GM23248 (cell line): ENCODE measurements at regions not wholly inside any gene's neighbourhood (a gene's known extent, or its start where the extent isn't known, plus 50 kb on each side); places are given as distances from the start of the nearest gene placed in this dataset.

Source experiments
- DNase-seq: peaks from one replicate; pipeline ENCODE4 v3.0.0-alpha.2; 2015
- H2AFZ ChIP-seq: fragments of 200-600 bp; sonication (generic); 2 replicates; pipeline ENCODE4 v1.6.1; 2016; ENCODE audit warnings: antibody characterized with exemption
- H3F3A ChIP-seq: fragments of 200-600 bp; sonication (generic); 2 replicates; pipeline ENCODE4 v1.6.1; 2016; ENCODE audit warnings: mild to moderate bottlenecking, antibody characterized with exemption, mixed run types; ENCODE audit not compliant: insufficient read depth
- H3K27ac ChIP-seq: fragments of 200-600 bp; sonication (generic); 2 replicates; pipeline ENCODE4 v1.5.1; 2016; ENCODE audit warnings: mild to moderate bottlenecking
- H3K27me3 ChIP-seq: fragments of 200-600 bp; sonication (generic); replicated peaks from 2 replicates; pipeline ENCODE4 v1.6.1; 2016; ENCODE audit warnings: mild to moderate bottlenecking; ENCODE audit not compliant: insufficient read depth
- H3K36me3 ChIP-seq: fragments of 200-600 bp; sonication (generic); 2 replicates; pipeline ENCODE4 v1.6.1; 2016; ENCODE audit warnings: low read depth, mild to moderate bottlenecking
- H3K4me1 ChIP-seq: fragments of 200-600 bp; sonication (generic); 2 replicates; pipeline ENCODE4 v1.6.1; 2016; ENCODE audit warnings: mild to moderate bottlenecking; ENCODE audit not compliant: insufficient read depth
- H3K4me2 ChIP-seq: fragments of 200-600 bp; sonication (generic); one replicate; pipeline ENCODE4 v1.6.1; 2016; ENCODE audit warnings: mild to moderate bottlenecking; ENCODE audit not compliant: unreplicated experiment
- H3K4me3 ChIP-seq: fragments of 200-600 bp; sonication (generic); 2 replicates; pipeline ENCODE4 v1.5.1; 2016; ENCODE audit warnings: mild to moderate bottlenecking
- H3K79me2 ChIP-seq: fragments of 200-600 bp; sonication (generic); 2 replicates; pipeline ENCODE4 v1.6.1; 2016; ENCODE audit warnings: mild to moderate bottlenecking; ENCODE audit not compliant: insufficient read depth
- H3K9ac ChIP-seq: fragments of 200-600 bp; sonication (generic); 2 replicates; pipeline ENCODE4 v1.6.1; 2016; ENCODE audit warnings: mild to moderate bottlenecking
- H3K9me2 ChIP-seq: fragments of 200-600 bp; sonication (generic); 2 replicates; pipeline ENCODE4 v1.6.1; 2016; ENCODE audit warnings: mixed run types, mild to moderate bottlenecking, moderate library complexity; ENCODE audit not compliant: insufficient read depth
- H3K9me3 ChIP-seq: fragments of 200-600 bp; sonication (generic); one replicate; pipeline ENCODE4 v1.6.1; 2017; ENCODE audit warnings: low read depth
- H4K20me1 ChIP-seq: fragments of 200-600 bp; sonication (generic); 2 replicates; pipeline ENCODE4 v1.6.0; 2016; ENCODE audit not compliant: insufficient read depth
- EZH2 ChIP-seq: fragments of 200-600 bp; sonication (generic); IDR thresholded peaks from 2 replicates; pipeline ENCODE4 v1.6.1; 2018; ENCODE audit warnings: antibody characterized with exemption, mild to moderate bottlenecking; ENCODE audit not compliant: insufficient read depth, poor library complexity, severe bottlenecking
- EZH2phosphoT487 ChIP-seq: fragments of 200-600 bp; sonication (generic); IDR thresholded peaks from 2 replicates; pipeline ENCODE4 v1.6.1; 2018; ENCODE audit warnings: antibody characterized with exemption, moderate library complexity, mild to moderate bottlenecking, low read depth; ENCODE audit not compliant: insufficient read depth
- WGBS, 2 experiments: methylation state at CpG; one replicate each; pipeline ENCODE4 v1.1.6; 2015 to 2017; ENCODE audit warnings: low lambda C conversion rate in 2 of 2, low coverage in 1 of 2; ENCODE audit errors: missing lambda C conversion rate in 2 of 2; 5-methylcytosine and 5-hydroxymethylcytosine counted together
- in situ Hi-C: fragments of 300-500 bp; cut with MboI; formaldehyde crosslinking; loops from 2 replicates; pipeline ENCODE4 v1.15.0; 2020

DNA sequence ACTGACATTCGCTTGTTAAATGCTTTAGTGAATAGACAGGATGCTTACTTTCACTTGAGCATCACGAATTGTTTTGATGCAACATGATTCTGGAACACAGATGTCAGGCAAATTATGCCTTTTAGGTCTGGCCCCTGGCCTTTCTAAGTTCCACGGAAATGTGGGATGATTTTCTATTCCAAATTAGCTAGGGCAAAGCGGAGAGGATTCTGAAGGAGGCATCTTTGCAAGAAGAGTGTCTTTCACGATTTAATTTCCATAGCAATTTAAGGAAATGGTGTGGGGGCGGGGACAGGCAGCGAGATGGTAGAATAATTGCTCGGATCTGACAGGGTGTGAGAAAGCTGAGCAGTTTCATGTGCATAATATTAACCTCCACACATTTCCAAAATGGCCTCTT is 238.5 kb upstream of the KCNMB2 start:
- WGBS, 2 experiments: 38 to 41% methylated on average over 8 of the region's 8 CpGs
- no peak overlapping the region for H2AFZ ChIP-seq
- H3K4me3 ChIP-seq: no peak overlapping the region

DNA sequence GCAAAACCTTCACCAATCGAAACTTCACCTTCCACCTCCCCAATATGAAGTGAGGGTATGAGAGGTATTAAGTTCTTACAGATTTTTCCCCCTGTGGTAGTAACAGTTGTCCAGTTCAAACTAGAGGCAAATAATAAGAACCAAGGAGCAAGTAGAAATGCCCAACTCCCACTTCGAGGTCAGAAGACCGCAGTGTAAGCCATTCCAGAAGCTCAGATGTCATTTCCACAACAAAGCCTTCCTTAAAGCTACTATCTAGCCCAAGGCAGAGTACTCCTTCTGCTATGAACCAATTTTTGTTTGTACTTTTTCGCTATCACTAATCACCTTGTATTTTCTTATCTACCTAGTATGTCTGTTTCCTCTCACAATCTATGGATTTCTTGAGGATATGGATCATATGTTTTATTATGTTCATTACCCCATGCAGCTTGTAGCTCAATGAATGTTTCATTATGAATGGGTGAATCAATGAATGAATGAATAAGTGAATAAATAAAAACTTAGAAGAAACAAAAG is 235.7 kb upstream of the KCNMB2 start:
- no peak overlapping the region for H3K27ac ChIP-seq
- H3K27me3 ChIP-seq: no peaks in the 10 kb centered on the region
- H3K4me2 ChIP-seq: no peak overlapping the region
- no peaks in the 10 kb centered on the region for H3K79me2 ChIP-seq
- no peak overlapping the region for H3K9ac ChIP-seq
- H3K9me2 ChIP-seq: no peaks in the 10 kb centered on the region
- no peaks in the 10 kb centered on the region for H4K20me1 ChIP-seq
- no peak for DNase-seq
- H3K4me1 ChIP-seq: peaks cover 24% of the 10 kb centered on the region
- no peak overlapping the region for H3K4me3 ChIP-seq
- no peak overlapping the region for H2AFZ ChIP-seq
- no peaks in the 10 kb centered on the region for H3K9me3 ChIP-seq
- H3K36me3 ChIP-seq: no peaks in the 10 kb centered on the region
- TF ChIP-seq EZH2: no peak
- TF ChIP-seq EZH2phosphoT487: no peak
- in situ Hi-C loops: no loop called here
- H3F3A ChIP-seq: peaks cover 8% of the 10 kb centered on the region; the same call in 1 of the 2 replicates
- WGBS, 2 experiments: 95 to 97% methylated on average over 4 of the region's 4 CpGs

More for the DNA sequence above, 238.5 kb upstream of the KCNMB2 start:
- H4K20me1 ChIP-seq: no peaks in the 10 kb centered on the region
- H3K36me3 ChIP-seq: no peaks in the 10 kb centered on the region
- TF ChIP-seq EZH2 (no peak), EZH2phosphoT487 (no peak)
- DNase-seq: no peak
- in situ Hi-C loops: no loop called here
- H3K27ac ChIP-seq: no peak overlapping the region
- peaks cover 24% of the 10 kb centered on the region for H3K4me1 ChIP-seq
- H3K79me2 ChIP-seq: no peaks in the 10 kb centered on the region
- H3K9me3 ChIP-seq: no peaks in the 10 kb centered on the region
- no peaks in the 10 kb centered on the region for H3K9me2 ChIP-seq
- H3F3A ChIP-seq: peaks cover 3% of the 10 kb centered on the region; the same call in 1 of the 2 replicates
- no peaks in the 10 kb centered on the region for H3K27me3 ChIP-seq
- H3K9ac ChIP-seq: no peak overlapping the region
- H3K4me2 ChIP-seq: no peak overlapping the region

DNA sequence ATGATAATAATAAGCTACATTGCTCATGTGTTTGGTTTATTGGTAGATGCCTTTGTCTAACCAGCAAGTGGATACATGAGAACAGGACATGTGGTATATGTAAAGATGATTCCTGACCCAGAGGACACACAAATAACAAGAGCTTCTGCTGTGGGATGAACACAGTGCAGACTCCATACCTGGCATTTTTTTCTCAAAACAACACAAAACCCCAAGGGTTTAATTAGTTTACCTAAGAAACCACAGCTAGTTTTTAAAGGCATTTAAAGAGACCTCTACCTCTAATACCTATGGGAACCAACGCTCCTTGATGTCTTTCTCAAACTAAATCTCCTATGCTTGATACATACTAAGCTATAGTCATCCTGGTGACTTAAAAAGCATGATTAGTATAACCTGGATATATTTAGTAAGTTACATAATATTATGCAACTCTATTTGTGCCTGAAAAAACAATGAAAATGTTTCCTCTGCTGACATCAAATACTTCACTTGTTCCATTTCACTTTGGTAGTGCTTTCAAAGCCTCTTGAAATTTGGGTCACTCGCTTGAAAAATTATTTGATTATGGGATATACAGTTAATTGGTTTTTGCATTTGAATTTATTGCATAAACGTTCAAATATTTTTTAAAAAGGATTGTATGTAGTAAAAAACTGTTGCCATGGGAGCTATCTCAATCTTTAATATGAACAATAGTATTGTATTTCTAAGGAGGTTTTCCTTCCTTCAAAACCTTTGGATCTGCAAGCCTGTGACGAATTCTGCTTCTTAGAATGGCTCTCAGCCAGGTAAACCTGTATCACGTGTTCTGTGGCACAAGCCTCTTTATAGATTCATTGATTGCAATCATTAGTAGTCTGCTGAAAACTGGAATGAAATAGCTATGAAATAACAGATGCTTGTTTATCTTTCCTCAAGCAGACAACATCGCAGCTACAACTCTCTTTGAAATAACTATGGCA is 233.0 kb upstream of the KCNMB2 start:
- H3K27me3 ChIP-seq: no peaks in the 10 kb centered on the region
- H3K36me3 ChIP-seq: no peaks in the 10 kb centered on the region
- H3K4me3 ChIP-seq: no peak overlapping the region
- H3K79me2 ChIP-seq: no peaks in the 10 kb centered on the region
- WGBS, 2 experiments: 87 to 89% methylated on average over 6 of the region's 6 CpGs
- 0 out of 2 replicates have a peak, but pooled peaks cover 12% of the 10 kb centered on the region for H3F3A ChIP-seq
- no peak overlapping the region for H2AFZ ChIP-seq
- H3K27ac ChIP-seq: no peak overlapping the region
- H3K9me3 ChIP-seq: no peaks in the 10 kb centered on the region
- peak; percentile 10 for DNase-seq
- no peak overlapping the region for H3K9ac ChIP-seq
- H3K9me2 ChIP-seq: no peaks in the 10 kb centered on the region; the same call in 1 of the 2 replicates
- in situ Hi-C loops: no loop called here
- H3K4me1 ChIP-seq: peaks cover 11% of the 10 kb centered on the region; the same call in 1 of the 2 replicates
- H4K20me1 ChIP-seq: no peaks in the 10 kb centered on the region
- H3K4me2 ChIP-seq: no peak overlapping the region
- TF ChIP-seq EZH2 (no peak), EZH2phosphoT487 (no peak)

DNA sequence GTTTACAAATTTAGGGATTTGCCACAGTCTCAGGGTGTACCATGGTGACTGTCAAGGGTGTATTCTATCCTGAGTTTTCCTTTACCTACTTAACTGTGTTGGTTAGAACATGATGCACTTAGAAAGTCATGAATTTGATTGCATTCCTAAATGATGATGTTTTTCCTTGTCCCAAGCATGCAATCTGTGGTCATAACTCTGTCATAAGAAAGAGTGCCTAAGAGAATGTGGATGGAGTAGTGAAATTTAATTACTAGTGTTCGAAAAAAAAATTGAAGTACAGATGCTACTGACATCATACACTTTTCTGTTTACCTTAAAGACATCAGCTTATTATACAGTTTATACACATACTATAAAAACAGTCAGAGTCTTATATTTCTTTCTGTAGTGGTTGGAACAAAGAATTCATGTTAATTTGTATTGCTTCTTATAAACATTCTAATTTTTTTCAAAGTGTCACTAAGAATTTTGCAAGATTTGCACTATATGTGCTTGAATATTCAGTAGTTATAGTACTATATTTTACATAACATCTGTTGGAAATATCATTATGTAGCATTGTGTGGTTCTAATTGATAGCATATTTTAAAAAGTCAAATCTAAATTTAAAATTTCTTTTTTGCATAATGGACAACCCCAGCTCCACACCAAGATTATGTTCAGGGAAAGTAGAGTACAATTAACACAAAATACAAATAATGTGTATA is 231.3 kb upstream of the KCNMB2 start:
- Histone ChIP-seq H3K4me2 (no peak overlapping the region), H3K9me3 (no peaks in the 10 kb centered on the region), H3K9ac (no peak overlapping the region), H3K4me3 (no peak overlapping the region), H2AFZ (no peak overlapping the region), H3F3A (0 out of 2 replicates have a peak, but pooled peaks cover 12% of the 10 kb centered on the region), H3K27me3 (no peaks in the 10 kb centered on the region), H3K4me1 (peaks cover 11% of the 10 kb centered on the region; the same call in 1 of the 2 replicates), H3K36me3 (no peaks in the 10 kb centered on the region), H3K27ac (no peak overlapping the region), H4K20me1 (no peaks in the 10 kb centered on the region), H3K9me2 (no peaks in the 10 kb centered on the region; the same call in 1 of the 2 replicates), H3K79me2 (no peaks in the 10 kb centered on the region)
- peak; percentile 76 for DNase-seq
- 26 to 43% methylated on average over 1 of the region's 1 CpG for WGBS, 2 experiments
- in situ Hi-C loops: no loop called here
- no peak for TF ChIP-seq EZH2phosphoT487
- no peak for TF ChIP-seq EZH2
